ENCODE measurements at regions not wholly inside any gene's neighbourhood (a gene's known extent, or its start where the extent isn't known, plus 50 kb on each side); places are given as distances from the start of the nearest gene placed in this dataset.
"Not testable (repeated sequence)": the region's sequence is repeated elsewhere in the genome, so short reads cannot be mapped to it uniquely, and the experiment has no call there.

GRCh38 chr4:138864961-138865720 is 150.4 kb upstream of the NOCT start:
- no peaks in the 10 kb centered on the region for H3K36me3 Mint-ChIP-seq (ENCODE audit: low read depth)
- no peak overlapping the region for H3K27ac Mint-ChIP-seq
- H3K27me3 Mint-ChIP-seq (ENCODE audit: low read depth) = peaks cover 4% of the 10 kb centered on the region
- no peak overlapping the region for H3K4me3 Mint-ChIP-seq
- CTCF ChIA-PET = no interaction called here
- peaks cover 3% of the 10 kb centered on the region for H3K4me1 Mint-ChIP-seq (ENCODE audit: low read depth)
- ATAC-seq (no peak), DNase-seq (no peak)
- POLR2A ChIA-PET = no interaction called here
- H3K9me3 Mint-ChIP-seq (ENCODE audit: insufficient read depth) = no peaks in the 10 kb centered on the region

GRCh38 chr4:138863160-138863559 is 152.4 kb upstream of the NOCT start:
- DNase-seq (no peak), ATAC-seq (no peak)
- Mint-ChIP-seq H3K4me1 (ENCODE audit: low read depth) (peaks cover 3% of the 10 kb centered on the region), H3K4me3 (no peak overlapping the region), H3K36me3 (ENCODE audit: low read depth) (no peaks in the 10 kb centered on the region), H3K27me3 (ENCODE audit: low read depth) (peaks cover 4% of the 10 kb centered on the region), H3K27ac (no peak overlapping the region), H3K9me3 (ENCODE audit: insufficient read depth) (no peaks in the 10 kb centered on the region)
- ChIA-PET POLR2A (no interaction called here), CTCF (no interaction called here)

GRCh38 chr4:138861135-138861534 is 154.4 kb upstream of the NOCT start:
- Mint-ChIP-seq H3K9me3 (ENCODE audit: insufficient read depth) (no peaks in the 10 kb centered on the region), H3K27ac (no peak overlapping the region), H3K4me3 (no peak overlapping the region), H3K4me1 (ENCODE audit: low read depth) (peaks cover 3% of the 10 kb centered on the region), H3K36me3 (ENCODE audit: low read depth) (no peaks in the 10 kb centered on the region), H3K27me3 (ENCODE audit: low read depth) (peaks cover 4% of the 10 kb centered on the region)
- ChIA-PET POLR2A (no interaction called here), CTCF (no interaction called here)
- no peak for ATAC-seq
- no peak for DNase-seq

GRCh38 chr4:138860357-138860756 is 155.2 kb upstream of the NOCT start:
- not testable (repeated sequence) for ATAC-seq
- CTCF ChIA-PET = interaction anchor here (0.7 kb wide), 1 partner anchor 11 kb away, joined by 3 read pairs; no protein-coding TSS in a partner anchor

GRCh38 chr4:138859254-138859653 is 156.3 kb upstream of the NOCT start:
- Mint-ChIP-seq H3K27ac (no peak overlapping the region), H3K4me1 (ENCODE audit: low read depth) (no peaks in the 10 kb centered on the region), H3K27me3 (ENCODE audit: low read depth) (no peaks in the 10 kb centered on the region), H3K4me3 (no peak overlapping the region), H3K9me3 (ENCODE audit: insufficient read depth) (no peaks in the 10 kb centered on the region), H3K36me3 (ENCODE audit: low read depth) (no peaks in the 10 kb centered on the region)
- DNase-seq (no peak), ATAC-seq (no peak)
- ChIA-PET CTCF (no interaction called here), POLR2A (no interaction called here)

More at GRCh38 chr4:138860357-138860756, 155.2 kb upstream of the NOCT start:
- H3K4me1 Mint-ChIP-seq (ENCODE audit: low read depth); H3K4me3 Mint-ChIP-seq; POLR2A ChIA-PET; DNase-seq; H3K9me3 Mint-ChIP-seq (ENCODE audit: insufficient read depth); H3K27ac Mint-ChIP-seq; H3K27me3 Mint-ChIP-seq (ENCODE audit: low read depth); H3K36me3 Mint-ChIP-seq (ENCODE audit: low read depth): not testable (repeated sequence)

- Mint-ChIP-seq H3K36me3 (ENCODE audit: low read depth) (no peaks in the 10 kb centered on the region), H3K9me3 (ENCODE audit: insufficient read depth) (no peaks in the 10 kb centered on the region), H3K27ac (no peak overlapping the region), H3K4me3 (no peak overlapping the region), H3K27me3 (ENCODE audit: low read depth) (no peaks in the 10 kb centered on the region), H3K4me1 (ENCODE audit: low read depth) (no peaks in the 10 kb centered on the region)
- ATAC-seq (no peak), DNase-seq (no peak)
- ChIA-PET POLR2A (no interaction called here), CTCF (no interaction called here)
Measured at GRCh38 chr4:138858419-138858818, 157.2 kb upstream of the NOCT start.

- ChIA-PET CTCF (no interaction called here), POLR2A (no interaction called here)
- Mint-ChIP-seq H3K36me3 (ENCODE audit: low read depth) (no peaks in the 10 kb centered on the region), H3K4me3 (no peak overlapping the region), H3K4me1 (ENCODE audit: low read depth) (no peaks in the 10 kb centered on the region), H3K9me3 (ENCODE audit: insufficient read depth) (no peaks in the 10 kb centered on the region), H3K27ac (no peak overlapping the region), H3K27me3 (ENCODE audit: low read depth) (no peaks in the 10 kb centered on the region)
- no peak for DNase-seq
- ATAC-seq = no peak
Measured at GRCh38 chr4:138857416-138857815, 158.2 kb upstream of the NOCT start.

- Mint-ChIP-seq H3K27me3 (ENCODE audit: low read depth) (peaks cover 3% of the 10 kb centered on the region), H3K9me3 (ENCODE audit: insufficient read depth) (no peaks in the 10 kb centered on the region), H3K27ac (no peak overlapping the region), H3K4me3 (no peak overlapping the region), H3K36me3 (ENCODE audit: low read depth) (no peaks in the 10 kb centered on the region), H3K4me1 (ENCODE audit: low read depth) (no peaks in the 10 kb centered on the region)
- CTCF ChIA-PET = interaction anchor here (1.6 kb wide), 1 partner anchor 18 kb away, joined by 5 read pairs; no protein-coding TSS in a partner anchor
- DNase-seq (no peak), ATAC-seq (no peak)
- POLR2A ChIA-PET = no interaction called here
Measured at GRCh38 chr4:138852681-138853080, 162.9 kb upstream of the NOCT start.

- Mint-ChIP-seq H3K36me3 (ENCODE audit: low read depth) (no peaks in the 10 kb centered on the region), H3K27me3 (ENCODE audit: low read depth) (peaks cover 3% of the 10 kb centered on the region), H3K9me3 (ENCODE audit: insufficient read depth) (no peaks in the 10 kb centered on the region), H3K27ac (no peak overlapping the region), H3K4me3 (no peak overlapping the region), H3K4me1 (ENCODE audit: low read depth) (no peaks in the 10 kb centered on the region)
- ATAC-seq (no peak), DNase-seq (no peak)
- ChIA-PET POLR2A (no interaction called here), CTCF (interaction anchor here (1.6 kb wide), 1 partner anchor 19 kb away, joined by 5 read pairs; no protein-coding TSS in a partner anchor)
Measured at GRCh38 chr4:138851391-138852335, 163.9 kb upstream of the NOCT start.

- H3K4me3 Mint-ChIP-seq = no peak overlapping the region
- no peaks in the 10 kb centered on the region for H3K9me3 Mint-ChIP-seq (ENCODE audit: insufficient read depth)
- DNase-seq = no peak
- ATAC-seq = no peak
- POLR2A ChIA-PET = no interaction called here
- H3K36me3 Mint-ChIP-seq (ENCODE audit: low read depth) = no peaks in the 10 kb centered on the region
- H3K4me1 Mint-ChIP-seq (ENCODE audit: low read depth) = no peaks in the 10 kb centered on the region
- peaks cover 3% of the 10 kb centered on the region for H3K27me3 Mint-ChIP-seq (ENCODE audit: low read depth)
- CTCF ChIA-PET = no interaction called here
- no peak overlapping the region for H3K27ac Mint-ChIP-seq
Measured at GRCh38 chr4:138845664-138846063, 169.9 kb upstream of the NOCT start.

GRCh38 chr4:138845054-138845453 is 170.5 kb upstream of the NOCT start:
- Mint-ChIP-seq H3K27ac (no peak overlapping the region), H3K27me3 (ENCODE audit: low read depth) (peaks cover 3% of the 10 kb centered on the region), H3K9me3 (ENCODE audit: insufficient read depth) (no peaks in the 10 kb centered on the region), H3K4me1 (ENCODE audit: low read depth) (no peaks in the 10 kb centered on the region), H3K36me3 (ENCODE audit: low read depth) (no peaks in the 10 kb centered on the region), H3K4me3 (no peak overlapping the region)
- CTCF ChIA-PET = no interaction called here
- POLR2A ChIA-PET = no interaction called here
- ATAC-seq = no peak
- no peak for DNase-seq

GRCh38 chr4:138843616-138844015 is 172.0 kb upstream of the NOCT start:
- H3K36me3 Mint-ChIP-seq (ENCODE audit: low read depth) = no peaks in the 10 kb centered on the region
- POLR2A ChIA-PET = no interaction called here
- H3K27ac Mint-ChIP-seq = no peak overlapping the region
- H3K4me1 Mint-ChIP-seq (ENCODE audit: low read depth) = no peaks in the 10 kb centered on the region
- DNase-seq (no peak), ATAC-seq (no peak)
- H3K9me3 Mint-ChIP-seq (ENCODE audit: insufficient read depth) = no peaks in the 10 kb centered on the region
- CTCF ChIA-PET = no interaction called here
- no peak overlapping the region for H3K4me3 Mint-ChIP-seq
- peaks cover 3% of the 10 kb centered on the region for H3K27me3 Mint-ChIP-seq (ENCODE audit: low read depth)

All from activated CD8-positive, alpha-beta T cell treated with anti-CD3 and anti-CD28 coated beads, Interleukin-2, amount 10 ng/mL, durations not matched to agents 7 days and 5 days (primary cell).